Endothelial cell of umbilical vein (primary cell): ENCODE measurements at regions not wholly inside any gene's neighbourhood (a gene's known extent, or its start where the extent isn't known, plus 50 kb on each side); places are given as distances from the start of the nearest gene placed in this dataset.

Source experiments
- BruUV-seq: library from RNA; stranded (reverse); fragments of 400-500 nt; replicated peaks from 2 replicates; lab custom pipeline; 2021; lab: Mats Ljungman, UMichigan
- CTCF ChIA-PET: fragments of 300-600, 350-600 bp; sonication (Branson Sonifier 250); formaldehyde crosslinking; loops from one replicate; lab custom pipeline; 2021; ENCODE audit warnings: antibody characterized with exemption, inconsistent platforms; lab: Charles Lee
- POLR2A ChIA-PET: fragments of 300-600, 350-600 bp; sonication (Branson Sonifier 250); formaldehyde crosslinking; loops from one replicate; lab custom pipeline; 2021; ENCODE audit warnings: antibody characterized with exemption, inconsistent platforms; lab: Charles Lee
- DNase-seq: peaks from one replicate; pipeline ENCODE4 v3.0.0-alpha.2; 2011; ENCODE audit warnings: low read depth, low spot score
- FAIRE-seq: peaks from 2 replicates; lab custom pipeline; 2011; peaks lifted over from hg19 to GRCh38; lab: Jason Lieb, UNC
- H2AFZ ChIP-seq: 2 replicates; pipeline ENCODE4 v1.6.0; 2012; ENCODE audit warnings: low read depth, low read length, control low read depth, inconsistent platforms
- H3K27ac ChIP-seq: 2 replicates; pipeline ENCODE4 v1.5.1; 2011; ENCODE audit warnings: low read depth, mild to moderate bottlenecking, control low read depth, low read length, moderate library complexity; ENCODE audit not compliant: insufficient read depth
- H3K27me3 ChIP-seq, 2 experiments: 2 replicates each; pipeline versions ENCODE4 v1.6.0 to v1.6.1; 2011; ENCODE audit warnings: low read length in 2 of 2, mixed read lengths in 1 of 2; ENCODE audit not compliant: control insufficient read depth in 2 of 2, insufficient read depth in 2 of 2
- H3K36me3 ChIP-seq, 2 experiments: 2 replicates in 1 of 2; 3 replicates in 1 of 2; pipeline ENCODE4 v1.5.1; 2011; ENCODE audit warnings: low read length in 2 of 2, mild to moderate bottlenecking in 1 of 2, moderate library complexity in 1 of 2; ENCODE audit not compliant: control insufficient read depth in 2 of 2, insufficient read depth in 2 of 2; ENCODE audit errors: extremely low read depth in 1 of 2
- H3K4me1 ChIP-seq: 3 replicates; pipeline ENCODE4 v1.5.1; 2011; ENCODE audit warnings: mild to moderate bottlenecking, low read length; ENCODE audit not compliant: control insufficient read depth, insufficient read depth; ENCODE audit errors: extremely low read depth
- H3K4me2 ChIP-seq: 2 replicates; pipeline ENCODE4 v1.6.1; 2011; ENCODE audit warnings: low read length, control low read depth, mixed read lengths; ENCODE audit not compliant: insufficient read depth
- H3K4me3 ChIP-seq, 3 experiments: fragments of 200-600 bp in 1 of 3; sonication (generic), shearing (Covaris generic) in 1 of 3; replicated peaks in 1 of 3; 2 replicates each; pipeline ENCODE4 v1.5.1; 2011 to 2016; ENCODE audit warnings: control low read depth in 3 of 3, low read length in 3 of 3, mild to moderate bottlenecking in 2 of 3, inconsistent platforms in 1 of 3, low read depth in 1 of 3, moderate library complexity in 1 of 3; ENCODE audit not compliant: insufficient read depth in 1 of 3
- H3K79me2 ChIP-seq: 2 replicates; pipeline ENCODE4 v1.6.0; 2012; ENCODE audit warnings: low read length, inconsistent platforms; ENCODE audit not compliant: control insufficient read depth, insufficient read depth
- H3K9ac ChIP-seq: replicated peaks from 2 replicates; pipeline ENCODE3; 2011; ENCODE audit warnings: low read length, control low read depth; ENCODE audit not compliant: insufficient read depth; ENCODE audit errors: extremely low read depth
- H3K9me1 ChIP-seq: replicated peaks from 3 replicates; pipeline ENCODE4 v1.6.0; 2011; ENCODE audit warnings: mild to moderate bottlenecking, low read length; ENCODE audit not compliant: control insufficient read depth, insufficient read depth; ENCODE audit errors: extremely low read depth
- H3K9me3 ChIP-seq: replicated peaks from 2 replicates; pipeline ENCODE4 v1.5.1; 2012; ENCODE audit warnings: low read length, inconsistent platforms; ENCODE audit not compliant: control insufficient read depth, insufficient read depth
- H4K20me1 ChIP-seq: replicated peaks from 2 replicates; pipeline ENCODE3; 2011; ENCODE audit warnings: mild to moderate bottlenecking, low read length; ENCODE audit not compliant: control insufficient read depth, insufficient read depth; ENCODE audit errors: extremely low read depth
- CTCF ChIP-seq, 2 donors: IDR thresholded peaks; 1 replicate in 1 of 2; 2 replicates in 1 of 2; pipeline ENCODE4 v1.5.1; 2011; ENCODE audit warnings: low read length in 2 of 2, mild to moderate bottlenecking in 2 of 2, moderate library complexity in 2 of 2, control low read depth in 1 of 2, inconsistent platforms in 1 of 2, low read depth in 1 of 2; ENCODE audit not compliant: insufficient read depth in 1 of 2; ENCODE audit errors: extremely low read depth in 1 of 2
- EZH2 ChIP-seq: IDR thresholded peaks from 2 replicates; pipeline ENCODE4 v1.6.1; 2012; ENCODE audit warnings: borderline replicate concordance, low read depth, mild to moderate bottlenecking, moderate library complexity, low read length, inconsistent platforms; ENCODE audit not compliant: severe bottlenecking
- FOS ChIP-seq: IDR thresholded peaks from 2 replicates; pipeline ENCODE4 v1.6.1; 2011; ENCODE audit warnings: mild to moderate bottlenecking, low read length, moderate library complexity, borderline replicate concordance; ENCODE audit not compliant: insufficient read depth
- GATA2 ChIP-seq: IDR thresholded peaks from 2 replicates; pipeline ENCODE4 v1.7.0; 2011; ENCODE audit warnings: low read depth, mild to moderate bottlenecking, moderate library complexity, mixed read lengths, low read length; ENCODE audit not compliant: insufficient read length, insufficient read depth
- JUN ChIP-seq: IDR thresholded peaks from 2 replicates; pipeline ENCODE4 v1.6.1; 2011; ENCODE audit warnings: borderline replicate concordance, low read depth; ENCODE audit not compliant: insufficient read length, insufficient read depth
- MAX ChIP-seq: IDR thresholded peaks from 2 replicates; pipeline ENCODE4 v1.6.1; 2011; ENCODE audit not compliant: insufficient read depth, insufficient read length
- MYC ChIP-seq: IDR thresholded peaks from one replicate; pipeline ENCODE4 v1.6.1; 2011; ENCODE audit warnings: mild to moderate bottlenecking, low read depth, low read length
- POLR2A ChIP-seq: IDR thresholded peaks from 2 replicates; pipeline ENCODE4 v1.6.1; 2012; ENCODE audit warnings: low read depth, mild to moderate bottlenecking, control low read depth, low read length
- POLR2AphosphoS5 ChIP-seq: IDR thresholded peaks from 2 replicates; pipeline ENCODE4 v1.6.1; 2012; ENCODE audit warnings: low read depth, mild to moderate bottlenecking, control low read depth, low read length, moderate library complexity; ENCODE audit not compliant: insufficient read depth
- dilution Hi-C: fragments of 300-500 bp; cut with MboI; formaldehyde crosslinking; loops from one replicate; pipeline ENCODE4 v1.15.0; 2019; ENCODE audit warnings: low sequenced_read_pairs; ENCODE audit not compliant: extremely low pct_ligation_motif_present
- intact Hi-C: fragments of 100-400 bp; cut with micrococcal nuclease; formaldehyde crosslinking; loops from one replicate; pipeline ENCODE4 v1.10.0; 2022

- POLR2A ChIA-PET: no interaction called here
- dilution Hi-C loops: no loop called here
Observed at GRCh38 chr12:83326666-83327065, 640.0 kb downstream of the TMTC2 start.

More at GRCh38 chr12:83326666-83327065, 640.0 kb downstream of the TMTC2 start:
- Histone ChIP-seq H3K9me3 (no peaks in the 10 kb centered on the region), H3K9me1 (no peaks in the 10 kb centered on the region), H3K4me1 (no peaks in the 10 kb centered on the region), H3K9ac (no peak overlapping the region), H4K20me1 (no peaks in the 10 kb centered on the region), H3K36me3 (no peaks in the 10 kb centered on the region), H3K4me2 (no peak overlapping the region), H3K4me3 (no peak overlapping the region), H3K27ac (no peak overlapping the region), H2AFZ (no peak overlapping the region), H3K79me2 (no peaks in the 10 kb centered on the region), H3K27me3 (no peaks in the 10 kb centered on the region)
- CTCF ChIA-PET: no interaction called here
- FAIRE-seq: no peak
- DNase-seq: no peak
- no peak for TF ChIP-seq EZH2
- TF ChIP-seq CTCF (IDR thresholded peaks at IDR 0.05; ENCODE audit: extremely low read depth in 1 of 2, insufficient read depth in 1 of 2, low read depth in 1 of 2, low read length in 2 of 2): no peak
- no peak for TF ChIP-seq POLR2A
- TF ChIP-seq MYC: no peak
- TF ChIP-seq JUN: no peak
- no peak for TF ChIP-seq POLR2AphosphoS5
- TF ChIP-seq GATA2: no peak
- no peak for TF ChIP-seq MAX
- no peak for TF ChIP-seq FOS
- no TSS peak for BruUV-seq
- intact Hi-C loops: no loop called here
